K562 (cell line): ENCODE measurements at regions not wholly inside any gene's neighbourhood (a gene's known extent, or its start where the extent isn't known, plus 50 kb on each side); places are given as distances from the start of the nearest gene placed in this dataset.

ENCODE experiments used
- EGR1 ChIP-seq: fragments of 450-650 bp; conservative IDR thresholded peaks from 2 replicates; pipeline ENCODE4 v1.6.1; 2017; ENCODE audit warnings: mild to moderate bottlenecking
- KDM1A ChIP-seq, 2 experiments: fragments of 450-650 bp; IDR thresholded peaks; 2 replicates each; pipeline ENCODE4 v1.6.1; 2016; ENCODE audit warnings: mild to moderate bottlenecking in 2 of 2
- POLR2G ChIP-seq: fragments of 200-400 bp; formaldehyde crosslinking; IDR thresholded peaks from 2 replicates; pipeline ENCODE4 v1.6.1; 2017; ENCODE audit warnings: low read depth, mild to moderate bottlenecking, antibody characterized with exemption, low read length, moderate library complexity
- PTRF ChIP-seq: fragments of 450-650 bp; IDR thresholded peaks from 2 replicates; pipeline ENCODE4 v1.6.1; 2016; ENCODE audit warnings: mild to moderate bottlenecking, missing genetic modification characterization, missing compliant biosample characterization
- RBM14 ChIP-seq: fragments of 200-400 bp; formaldehyde crosslinking; IDR thresholded peaks from 2 replicates; pipeline ENCODE4 v1.6.1; 2018; ENCODE audit warnings: low read depth, mild to moderate bottlenecking, low read length, moderate library complexity, borderline replicate concordance; ENCODE audit not compliant: insufficient read depth
- SMAD2 ChIP-seq: fragments of 150-350 bp; IDR thresholded peaks from 2 replicates; pipeline ENCODE4 v1.6.1; 2014; ENCODE audit warnings: low read depth, mild to moderate bottlenecking, low read length
- ZNF184 ChIP-seq: sonication (generic); formaldehyde crosslinking; IDR thresholded peaks from 2 replicates; pipeline ENCODE4 v1.5.0; 2020; ENCODE audit warnings: missing genetic modification reagents
- TF ChIP-seq, protein P1 (sequence below), 3 experiments: IDR thresholded peaks in 2 of 3; conservative IDR thresholded peaks in 1 of 3; 2 replicates each; pipeline ENCODE4 v1.5.1; 2011 to 2012; ENCODE audit warnings: low read length in 3 of 3, mild to moderate bottlenecking in 3 of 3, control low read depth in 2 of 3, improper control_type of control experiment in 1 of 3, inconsistent platforms in 1 of 3, low read depth in 1 of 3, mixed read lengths in 1 of 3, moderate library complexity in 1 of 3; ENCODE audit not compliant: insufficient read depth in 2 of 3

DNA sequence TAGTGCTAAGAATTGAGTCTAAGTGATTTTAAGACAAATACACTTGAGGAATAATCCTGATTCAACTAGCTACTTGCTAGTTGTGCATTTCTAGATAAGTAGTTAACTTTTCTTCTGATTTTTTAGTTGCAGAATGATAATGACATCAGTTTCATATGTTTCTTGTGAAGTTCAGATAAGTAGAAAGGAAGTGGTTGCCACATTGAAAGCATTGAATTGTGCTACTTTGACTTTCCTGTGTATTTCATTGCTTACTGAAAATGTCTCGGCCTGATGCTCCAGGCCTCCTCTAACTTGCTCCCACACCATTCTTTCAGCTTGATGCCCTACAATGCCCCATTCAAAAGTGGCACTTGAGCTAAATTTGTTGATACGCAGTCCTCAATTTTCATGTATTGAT is 980.0 kb downstream of the TMTC2 start:
- TF ChIP-seq, protein P1, sequence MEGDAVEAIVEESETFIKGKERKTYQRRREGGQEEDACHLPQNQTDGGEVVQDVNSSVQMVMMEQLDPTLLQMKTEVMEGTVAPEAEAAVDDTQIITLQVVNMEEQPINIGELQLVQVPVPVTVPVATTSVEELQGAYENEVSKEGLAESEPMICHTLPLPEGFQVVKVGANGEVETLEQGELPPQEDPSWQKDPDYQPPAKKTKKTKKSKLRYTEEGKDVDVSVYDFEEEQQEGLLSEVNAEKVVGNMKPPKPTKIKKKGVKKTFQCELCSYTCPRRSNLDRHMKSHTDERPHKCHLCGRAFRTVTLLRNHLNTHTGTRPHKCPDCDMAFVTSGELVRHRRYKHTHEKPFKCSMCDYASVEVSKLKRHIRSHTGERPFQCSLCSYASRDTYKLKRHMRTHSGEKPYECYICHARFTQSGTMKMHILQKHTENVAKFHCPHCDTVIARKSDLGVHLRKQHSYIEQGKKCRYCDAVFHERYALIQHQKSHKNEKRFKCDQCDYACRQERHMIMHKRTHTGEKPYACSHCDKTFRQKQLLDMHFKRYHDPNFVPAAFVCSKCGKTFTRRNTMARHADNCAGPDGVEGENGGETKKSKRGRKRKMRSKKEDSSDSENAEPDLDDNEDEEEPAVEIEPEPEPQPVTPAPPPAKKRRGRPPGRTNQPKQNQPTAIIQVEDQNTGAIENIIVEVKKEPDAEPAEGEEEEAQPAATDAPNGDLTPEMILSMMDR (IDR thresholded peaks at IDR 0.05 in 2 of 3, conservative IDR thresholded peaks at IDR 0.05 in 1 of 3; ENCODE audit: insufficient read depth in 2 of 3, low read depth in 1 of 3, low read length in 3 of 3), result no peak
- no peak for TF ChIP-seq ZNF184
- no peak for TF ChIP-seq KDM1A (IDR thresholded peaks at IDR 0.05)
- no peak for TF ChIP-seq EGR1
- no peak for TF ChIP-seq PTRF
- TF ChIP-seq SMAD2, result no peak
- no peak for TF ChIP-seq POLR2G
- no peak for TF ChIP-seq RBM14
